NCI-H1048 (cell line): ENCODE measurements at regions not wholly inside any gene's neighbourhood (a gene's known extent, or its start where the extent isn't known, plus 50 kb on each side); places are given as distances from the start of the nearest gene placed in this dataset.
A peak's percentile ranks its signal among the peaks of the same experiment; 100 is the strongest.
"Not testable (repeated sequence)": the region's sequence is repeated elsewhere in the genome, so short reads cannot be mapped to it uniquely, and the experiment has no call there.

Experiments
- DNase-seq: peaks from one replicate; lab custom pipeline; 2025; lab: John Stamatoyannopoulos, UW

DNA sequence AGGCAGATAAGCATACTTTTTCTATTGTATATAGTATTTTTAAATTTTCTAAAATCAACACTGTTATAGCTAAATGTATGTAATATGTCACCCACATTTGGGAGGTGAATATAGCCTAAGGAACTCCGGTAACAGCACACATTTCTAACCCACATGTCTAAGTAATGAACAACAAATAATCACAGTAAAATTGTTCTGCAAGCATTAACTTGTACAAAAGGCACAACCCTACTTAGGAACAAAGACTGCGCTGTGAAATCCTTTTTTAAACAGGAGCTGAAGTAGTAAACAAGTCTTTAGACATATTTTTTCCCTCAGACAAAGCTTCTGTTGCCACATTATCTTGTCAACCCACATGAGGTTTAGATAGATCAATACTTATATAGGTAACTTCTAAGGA lies 872.4 kb upstream of the SLC35B3 start:
- DNase-seq: no peak

DNA sequence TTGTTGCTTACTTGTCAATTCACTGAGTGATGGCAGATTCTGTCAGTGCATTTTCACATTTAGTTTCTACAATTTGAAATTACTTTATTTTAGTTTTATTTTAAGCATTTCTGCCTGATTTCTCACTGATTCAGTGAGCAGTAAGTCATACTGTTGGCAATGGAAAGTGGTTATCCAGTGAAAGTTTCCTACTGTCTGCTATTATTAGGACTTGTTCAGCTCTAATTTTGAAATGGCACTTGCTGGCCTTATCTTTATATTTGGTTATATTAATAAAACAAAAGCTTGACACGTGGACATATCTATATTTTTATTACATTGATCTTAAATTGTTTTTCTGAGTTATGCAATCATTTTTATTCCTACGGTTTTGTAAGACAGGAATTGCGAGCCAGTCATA lies 871.8 kb upstream of the SLC35B3 start:
- no peak for DNase-seq

DNA sequence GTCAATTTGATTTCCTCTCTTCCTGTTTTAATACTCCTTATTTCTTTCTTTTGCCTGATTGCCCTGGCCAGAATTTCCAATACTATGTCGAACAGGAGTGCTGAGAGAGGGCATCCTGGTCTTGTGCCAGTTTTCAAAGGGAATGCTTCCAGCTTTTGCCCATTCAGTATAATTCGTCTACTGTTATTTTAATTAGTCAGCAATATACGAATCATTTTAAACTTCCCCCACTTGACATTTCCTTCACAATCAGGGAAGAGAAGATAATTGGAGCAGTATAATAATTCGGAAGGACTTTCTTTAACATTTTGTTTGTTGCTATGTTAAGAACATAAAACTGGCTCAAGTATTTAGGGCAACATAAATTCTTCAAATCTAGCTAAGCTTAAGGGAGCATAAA lies 860.3 kb upstream of the SLC35B3 start:
- DNase-seq: no peak

DNA sequence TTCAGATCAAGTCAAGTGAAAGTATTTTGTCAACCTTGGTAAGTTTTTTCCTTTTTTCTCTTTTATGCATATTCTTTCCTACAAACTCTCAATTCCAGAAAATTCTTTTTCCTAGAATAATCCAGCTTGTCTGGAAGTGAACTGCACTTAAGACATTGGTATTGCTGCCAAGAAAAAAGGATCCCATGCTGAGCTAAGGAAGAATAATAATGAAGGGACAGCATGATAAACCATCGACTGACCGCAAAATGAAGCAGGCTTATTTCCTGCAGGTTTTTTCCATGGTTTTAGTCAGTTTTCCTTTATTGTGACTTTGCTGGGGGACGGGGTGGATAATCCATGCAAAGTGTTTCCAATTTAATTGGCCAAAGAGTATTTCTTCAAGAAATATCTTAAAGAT lies 857.6 kb upstream of the SLC35B3 start:
- no peak for DNase-seq

DNA sequence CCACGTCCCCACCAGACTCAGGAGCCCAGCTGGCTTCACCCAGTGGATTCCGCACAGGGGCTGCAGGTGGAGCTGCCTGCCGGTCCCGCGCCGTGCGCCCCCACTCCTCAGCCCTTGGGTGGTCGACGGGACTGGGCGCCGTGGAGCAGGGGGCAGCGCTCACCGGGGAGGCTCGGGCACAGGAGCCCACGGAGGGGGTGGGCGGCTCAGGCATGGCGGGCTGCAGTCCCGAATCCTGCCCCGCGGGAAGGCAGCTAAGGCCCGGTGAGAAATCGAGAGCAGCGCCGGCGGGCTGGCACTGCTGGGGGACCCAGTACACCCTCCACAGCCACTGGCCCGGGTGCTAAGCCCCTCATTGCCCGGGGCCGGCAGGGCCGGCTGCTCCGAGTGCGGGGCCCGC lies 855.0 kb upstream of the SLC35B3 start:
- DNase-seq: not testable (repeated sequence)

DNA sequence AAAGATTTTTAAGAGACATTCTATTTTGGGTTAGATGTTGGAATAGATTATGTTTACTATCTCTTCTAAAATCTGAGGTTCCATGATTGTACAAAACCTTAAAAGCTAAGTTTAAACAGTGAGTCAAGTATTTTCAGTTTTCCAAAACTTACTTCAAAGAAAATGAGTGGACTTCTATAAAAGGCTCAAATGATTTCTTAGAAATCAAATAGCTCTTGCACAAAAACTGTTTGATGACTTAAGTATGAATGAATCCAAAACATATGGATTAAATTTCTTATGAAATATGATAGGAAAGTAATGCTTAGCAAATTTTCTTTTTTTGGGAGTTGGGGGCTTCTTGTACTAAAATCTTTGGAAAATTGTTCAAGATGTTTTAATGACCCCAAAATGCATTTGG lies 837.3 kb upstream of the SLC35B3 start:
- DNase-seq: no peak

DNA sequence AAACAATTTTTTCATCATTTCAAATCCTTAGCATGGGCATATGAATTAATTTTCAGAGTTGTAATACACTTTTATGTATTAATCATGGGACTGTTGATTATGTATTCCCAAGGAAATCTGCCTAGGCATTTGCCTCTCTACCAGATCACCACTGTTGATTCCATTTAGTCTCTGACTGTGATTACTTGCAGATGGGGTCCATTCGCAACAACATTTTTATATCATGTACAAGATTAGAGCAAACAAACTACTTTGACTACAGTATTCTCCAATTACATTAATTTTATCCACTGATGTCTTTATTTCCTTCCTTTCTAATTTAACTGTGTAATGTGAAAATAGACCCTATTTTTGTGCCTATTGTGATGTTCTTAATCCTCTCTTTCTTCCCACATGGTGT lies 831.4 kb upstream of the SLC35B3 start:
- DNase-seq: no peak

DNA sequence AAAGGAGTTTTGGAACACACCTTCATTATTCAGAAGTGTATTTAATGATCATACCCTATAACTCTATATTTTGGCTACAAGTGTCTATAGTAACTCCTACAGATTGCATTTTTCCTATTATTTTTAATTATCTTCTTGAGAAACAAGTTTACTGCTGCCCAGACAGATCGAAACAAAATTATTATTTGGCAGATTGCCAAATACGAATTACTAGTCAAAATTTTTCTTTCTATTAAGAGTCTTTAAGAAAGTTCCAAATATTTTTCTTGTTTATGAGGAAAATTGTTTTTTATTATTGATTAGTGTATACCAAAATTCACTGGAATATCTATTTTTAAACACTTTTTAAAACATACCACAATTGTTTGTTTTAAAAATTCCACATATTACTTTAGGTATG lies 821.9 kb upstream of the SLC35B3 start:
- no peak for DNase-seq

DNA sequence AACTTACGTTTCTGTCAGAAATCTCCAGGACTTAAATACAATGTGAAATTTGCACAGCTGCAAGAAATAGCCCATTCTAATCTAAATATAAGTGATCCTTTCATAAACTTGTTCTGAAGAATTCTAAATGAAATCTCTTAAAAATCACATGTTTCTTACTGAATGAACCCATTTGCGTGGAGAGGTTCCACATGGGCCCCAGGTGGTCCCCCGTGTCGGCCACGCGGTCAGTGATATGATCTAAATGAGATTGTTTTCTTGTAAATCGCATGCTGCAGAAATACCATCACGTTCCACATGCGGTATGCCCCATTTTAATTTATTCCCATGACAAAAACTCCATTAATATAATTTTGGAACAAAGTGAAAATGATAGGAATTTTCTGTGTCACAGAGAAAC lies 818.9 kb upstream of the SLC35B3 start:
- no peak for DNase-seq

DNA sequence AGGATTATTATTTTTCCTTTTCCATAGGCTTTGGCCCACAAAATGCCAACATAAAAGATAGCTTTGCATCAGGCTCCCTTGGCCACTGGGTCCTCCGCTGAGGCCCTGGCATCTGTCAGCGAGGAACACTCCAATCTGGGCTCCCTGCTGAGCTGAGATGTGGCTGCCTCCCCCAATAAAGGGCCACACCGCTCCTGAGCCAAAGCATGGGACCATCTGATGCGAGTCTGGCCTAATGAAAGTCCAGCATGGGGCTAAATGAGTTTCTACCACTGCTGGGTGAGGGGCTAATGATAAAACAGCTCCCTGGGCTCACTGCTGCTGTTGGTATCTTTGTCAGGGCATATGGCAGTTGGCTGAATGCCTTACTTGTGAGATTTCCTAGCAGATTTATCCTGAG lies 817.5 kb upstream of the SLC35B3 start:
- no peak for DNase-seq

DNA sequence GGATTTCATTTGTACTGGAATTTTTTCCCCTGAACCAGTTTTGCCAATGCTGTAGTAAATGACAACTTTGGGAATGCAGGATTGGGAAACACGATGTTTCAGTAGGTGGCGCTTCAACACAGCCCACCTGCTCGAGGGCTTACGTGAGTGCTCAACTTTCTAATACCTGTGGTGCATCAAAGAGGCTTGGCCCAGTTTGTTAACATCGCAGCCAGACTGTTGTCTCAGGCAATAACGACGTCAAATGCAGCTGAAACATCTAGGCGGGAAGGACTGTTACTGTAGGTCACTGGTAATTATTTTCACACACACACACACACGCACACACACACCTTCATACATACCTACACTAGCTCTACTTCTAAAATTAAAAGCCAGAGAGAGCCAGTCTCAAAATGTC lies 815.5 kb upstream of the SLC35B3 start:
- DNase-seq: peak; percentile 46

DNA sequence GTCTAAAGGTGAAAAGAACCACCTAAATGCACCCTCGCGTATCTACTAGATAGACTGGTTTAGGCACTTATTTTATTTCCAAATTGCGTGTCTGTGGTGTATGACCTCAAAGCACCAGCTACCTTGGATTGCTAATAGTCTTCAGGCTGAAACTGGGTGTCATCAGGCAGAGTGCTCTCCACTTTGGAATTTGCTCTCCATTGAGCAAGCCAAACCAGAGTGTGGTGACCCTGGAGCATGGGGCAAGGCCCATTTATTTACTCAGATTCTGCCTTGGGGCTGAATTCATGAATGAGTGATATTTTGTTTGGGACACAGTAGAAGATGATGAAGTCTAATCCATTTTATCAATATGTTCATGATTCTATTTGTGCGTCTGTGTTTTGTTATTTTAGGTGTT lies 812.8 kb upstream of the SLC35B3 start:
- DNase-seq: no peak

DNA sequence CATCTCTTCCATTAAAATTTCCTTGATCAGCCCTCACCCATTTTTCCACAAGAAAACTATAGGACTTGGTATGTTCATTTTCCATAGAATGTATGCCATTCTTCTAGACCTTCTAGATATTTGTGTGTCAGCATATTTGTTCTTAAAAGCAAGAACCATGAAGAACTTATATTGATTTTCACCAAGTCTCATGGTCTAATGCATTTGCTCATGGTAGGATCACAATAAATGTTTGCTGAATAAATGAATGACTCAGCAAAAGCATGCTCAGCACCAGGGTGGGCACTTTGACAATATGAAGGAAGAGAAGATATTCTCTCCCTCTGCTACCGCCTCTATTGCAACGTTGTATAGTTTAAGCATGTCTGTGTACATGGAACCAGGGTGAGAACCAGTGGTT lies 805.5 kb upstream of the SLC35B3 start:
- DNase-seq: no peak

DNA sequence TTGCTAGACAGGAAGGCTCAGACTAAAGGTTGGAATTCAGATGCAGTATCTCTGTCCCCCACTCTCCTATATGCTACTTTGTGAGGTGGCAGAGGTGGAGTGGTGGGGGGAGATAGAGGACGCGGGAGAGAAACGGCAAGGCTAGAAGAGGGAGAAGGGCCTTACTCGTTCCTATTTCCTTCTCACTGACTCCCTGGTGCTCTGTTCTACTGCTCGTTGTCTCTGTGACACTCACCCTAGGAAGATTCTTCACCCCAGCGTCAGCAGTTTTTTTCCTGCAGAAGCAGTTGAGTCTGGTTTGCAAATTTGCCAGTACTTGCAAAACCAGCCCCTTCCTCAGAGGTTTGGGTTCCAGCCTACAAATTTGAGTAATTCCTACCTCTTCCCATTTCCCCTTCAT lies 801.1 kb upstream of the SLC35B3 start:
- no peak for DNase-seq

DNA sequence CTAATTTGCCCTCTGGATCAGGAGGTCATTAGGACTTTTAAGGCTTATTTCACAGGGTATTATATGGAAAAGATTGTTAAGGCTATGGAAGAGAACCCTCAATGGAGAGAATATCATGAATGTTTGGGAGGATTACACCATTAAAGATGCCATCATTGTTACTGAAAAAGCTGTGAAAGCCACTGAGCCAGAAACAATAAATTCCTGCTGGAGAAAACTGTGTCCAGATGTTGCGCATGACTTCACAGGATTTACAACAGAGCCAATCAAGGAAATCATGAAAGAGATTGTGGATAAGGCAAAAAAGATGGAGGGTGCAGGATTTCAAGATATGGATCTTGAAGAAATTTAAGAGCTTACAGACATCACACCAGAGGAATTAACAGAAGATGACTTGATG lies 798.3 kb upstream of the SLC35B3 start:
- no peak for DNase-seq

DNA sequence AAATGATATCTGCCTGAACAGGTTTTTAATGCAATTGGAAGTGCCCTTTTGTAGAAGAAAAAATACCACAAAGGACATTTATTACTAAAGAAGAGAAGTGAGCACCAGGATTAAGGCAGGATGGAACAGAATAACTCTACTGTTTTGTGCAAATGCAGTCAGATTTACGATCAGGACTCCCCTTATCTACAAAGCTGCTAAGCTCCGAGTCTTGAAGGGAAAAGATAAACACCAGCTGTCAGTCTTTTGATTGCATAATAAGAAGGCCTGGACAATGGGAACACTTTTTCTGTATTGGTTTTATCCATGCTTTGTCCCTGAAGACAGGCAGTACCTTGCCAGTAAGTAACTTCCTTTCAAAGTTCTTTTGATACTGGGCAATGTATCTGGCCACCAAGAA lies 797.9 kb upstream of the SLC35B3 start:
- DNase-seq: no peak

DNA sequence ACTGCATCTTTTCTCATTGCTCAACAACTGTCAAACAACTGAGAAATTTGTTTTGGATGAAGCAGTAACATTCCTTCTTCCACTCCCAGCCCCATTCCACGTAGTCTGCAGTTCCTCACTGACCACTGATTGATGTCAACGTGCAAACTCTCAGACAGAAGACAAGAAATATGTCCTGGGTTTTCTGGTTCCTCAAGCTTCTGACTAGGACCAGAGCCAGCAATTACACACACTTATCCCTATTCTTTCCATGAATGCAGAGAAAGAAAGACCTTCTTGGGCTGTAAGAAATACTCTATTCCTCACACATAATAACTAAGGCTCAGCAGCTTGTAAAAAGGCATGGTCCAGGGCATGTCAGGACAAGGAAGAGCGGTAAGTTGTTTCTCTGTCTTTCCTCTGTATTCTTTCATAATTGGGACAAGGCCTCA lies 790.1 kb upstream of the SLC35B3 start:
- DNase-seq: no peak

DNA sequence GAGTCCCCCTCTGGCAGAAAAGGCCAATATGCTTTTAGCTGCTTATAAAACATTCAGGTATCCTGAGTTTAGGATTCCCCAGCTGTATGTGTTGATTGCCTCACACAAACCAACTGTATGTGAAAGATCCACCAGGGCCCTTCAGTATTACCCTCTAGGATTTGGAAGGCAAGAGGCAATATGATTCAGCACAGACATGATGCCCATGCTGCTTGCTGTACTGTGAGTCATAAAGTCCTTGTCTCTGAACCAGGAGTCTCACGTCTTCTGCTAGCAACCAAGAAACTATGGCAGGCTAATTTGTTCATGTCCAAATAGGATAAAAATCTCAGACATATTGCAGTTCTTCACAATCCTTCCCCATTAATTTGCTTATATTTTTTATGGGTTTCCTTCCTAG lies 789.2 kb upstream of the SLC35B3 start:
- DNase-seq: no peak

DNA sequence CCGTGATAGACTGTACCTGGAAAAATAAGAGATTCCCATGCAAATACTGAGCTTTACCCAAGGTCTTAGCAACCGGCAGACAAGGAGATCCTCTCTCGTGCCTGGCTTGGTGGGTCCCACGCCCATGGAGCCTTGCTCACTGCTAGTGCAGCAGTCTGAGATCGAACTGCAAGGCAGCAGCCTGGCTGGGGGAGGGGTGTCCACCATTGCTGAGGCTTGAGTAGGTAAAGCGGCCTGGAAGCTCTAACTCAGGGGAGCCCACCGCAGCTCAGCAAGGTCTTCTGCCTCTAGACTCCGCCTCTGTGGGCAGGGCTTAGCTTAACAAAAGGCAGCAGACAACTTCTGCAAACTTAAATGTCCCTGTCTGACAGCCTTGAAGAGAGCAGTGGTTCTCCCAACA lies 778.4 kb upstream of the SLC35B3 start:
- not testable (repeated sequence) for DNase-seq

DNA sequence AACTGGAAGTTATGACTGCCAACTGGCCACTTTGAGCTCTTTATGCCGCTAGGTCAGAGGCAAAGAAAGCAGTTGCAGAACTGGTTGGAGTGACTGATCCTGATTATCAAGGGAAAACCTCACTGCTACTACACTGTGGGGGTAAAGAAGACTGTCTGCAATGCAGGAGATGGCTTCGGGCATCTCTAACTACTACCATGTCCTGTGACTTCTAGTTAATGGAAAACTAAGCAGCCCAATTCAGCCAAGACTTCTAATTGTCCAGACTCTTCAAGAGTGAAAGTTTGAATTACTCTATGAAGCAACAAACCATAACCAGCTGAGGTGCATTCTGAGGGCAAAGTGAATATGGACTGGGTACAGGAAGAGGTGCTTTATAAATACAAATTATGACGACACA lies 773.6 kb upstream of the SLC35B3 start:
- DNase-seq: no peak

DNA sequence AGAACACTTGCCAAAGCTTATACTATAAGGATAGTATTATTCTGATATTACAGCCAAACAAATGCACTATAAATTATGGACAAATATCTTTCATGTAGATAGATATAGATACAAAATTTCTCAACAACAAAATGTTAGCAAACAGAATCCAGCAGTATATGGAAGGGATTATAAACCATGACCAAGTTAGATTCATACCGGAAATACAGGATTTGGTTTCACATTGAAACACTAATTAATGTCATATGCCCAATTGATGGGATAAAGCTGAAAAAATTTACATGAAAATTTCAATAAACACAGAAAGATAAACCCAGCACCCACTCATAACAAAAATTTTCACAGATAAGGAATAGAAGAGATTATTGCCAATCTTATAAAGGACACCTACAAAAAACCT lies 770.3 kb upstream of the SLC35B3 start:
- no peak for DNase-seq

DNA sequence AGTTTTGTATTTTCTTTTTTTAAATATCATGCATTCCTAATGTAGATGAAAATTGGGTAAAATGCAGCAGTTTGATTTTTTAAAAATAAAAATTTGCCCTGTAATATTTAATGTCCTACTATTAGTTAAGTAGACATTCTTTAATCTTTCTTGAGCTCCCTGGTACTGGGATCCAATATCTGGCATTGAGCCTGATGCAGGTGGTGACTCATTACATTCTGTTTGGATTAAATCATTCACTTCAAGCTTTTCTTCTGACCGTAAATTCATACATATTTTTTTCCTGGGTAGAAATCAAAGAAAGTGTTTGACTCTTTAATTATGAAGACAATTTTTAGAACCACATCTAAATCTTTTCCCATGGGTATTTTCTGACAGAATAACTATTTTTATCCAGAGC lies 768.8 kb upstream of the SLC35B3 start:
- DNase-seq: no peak

DNA sequence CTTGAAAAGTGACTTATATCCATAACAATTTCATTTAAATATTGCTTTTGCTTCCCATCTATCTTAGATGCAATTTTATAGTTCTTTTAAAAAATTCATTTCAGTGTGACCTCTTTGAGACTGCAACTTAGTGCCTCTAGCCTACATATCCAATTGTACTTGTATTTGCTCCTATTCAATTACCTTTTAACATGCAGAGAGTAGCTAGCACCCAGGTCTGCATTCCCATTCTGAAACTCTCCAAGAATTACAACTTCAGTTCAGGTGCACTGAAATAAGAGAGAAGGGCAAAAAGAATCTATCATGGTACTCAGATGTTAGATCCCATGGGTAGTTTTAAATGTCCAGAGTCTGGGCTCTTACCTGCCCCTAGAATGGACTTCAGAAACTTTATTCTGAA lies 765.4 kb upstream of the SLC35B3 start:
- DNase-seq: no peak

DNA sequence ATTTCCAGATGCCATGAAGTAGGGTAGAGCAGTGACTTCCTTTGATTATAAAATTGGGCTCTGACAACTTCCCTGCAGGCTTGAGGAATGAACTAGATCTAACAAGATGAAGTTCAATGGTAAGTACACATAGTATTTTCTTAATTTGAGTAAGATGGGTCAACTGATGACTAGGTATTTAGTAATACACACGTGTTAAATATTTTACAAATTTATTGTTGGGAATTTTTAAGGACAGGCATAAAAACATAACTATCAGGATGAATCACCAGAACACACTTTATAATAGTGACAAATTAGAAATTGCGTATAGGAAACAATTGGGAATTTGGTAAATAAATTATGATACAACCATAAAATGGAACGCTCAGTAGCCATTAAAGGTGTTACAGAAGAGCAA lies 762.4 kb upstream of the SLC35B3 start:
- no peak for DNase-seq

DNA sequence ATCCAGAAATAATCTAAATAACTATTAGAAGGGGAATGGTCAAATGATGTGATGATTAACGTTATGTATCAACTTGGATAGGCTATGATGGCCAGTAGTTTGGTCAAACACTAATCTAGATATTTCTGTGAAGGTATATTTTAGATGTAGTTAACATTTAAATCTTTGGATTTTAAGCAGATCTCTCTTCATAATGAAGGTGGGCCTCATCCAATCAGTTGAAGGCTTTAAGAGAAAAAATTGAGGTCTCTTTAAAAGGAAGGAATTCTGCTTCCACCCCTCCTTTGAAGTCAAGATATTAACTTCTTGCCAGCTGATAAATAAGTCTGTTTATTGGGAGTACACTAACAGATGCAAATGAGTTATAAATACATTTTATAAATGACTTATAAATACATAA lies 760.0 kb upstream of the SLC35B3 start:
- DNase-seq: no peak
